ENCODE measurements at regions not wholly inside any gene's neighbourhood (a gene's known extent, or its start where the extent isn't known, plus 50 kb on each side); places are given as distances from the start of the nearest gene placed in this dataset.
A peak's percentile ranks its signal among the peaks of the same experiment; 100 is the strongest.
"Not testable (repeated sequence)": the region's sequence is repeated elsewhere in the genome, so short reads cannot be mapped to it uniquely, and the experiment has no call there.

- DNase-seq = no peak
Observed at GRCh38 chr5:89710006-89710405, 699.5 kb downstream of the CETN3 start.

DNA sequence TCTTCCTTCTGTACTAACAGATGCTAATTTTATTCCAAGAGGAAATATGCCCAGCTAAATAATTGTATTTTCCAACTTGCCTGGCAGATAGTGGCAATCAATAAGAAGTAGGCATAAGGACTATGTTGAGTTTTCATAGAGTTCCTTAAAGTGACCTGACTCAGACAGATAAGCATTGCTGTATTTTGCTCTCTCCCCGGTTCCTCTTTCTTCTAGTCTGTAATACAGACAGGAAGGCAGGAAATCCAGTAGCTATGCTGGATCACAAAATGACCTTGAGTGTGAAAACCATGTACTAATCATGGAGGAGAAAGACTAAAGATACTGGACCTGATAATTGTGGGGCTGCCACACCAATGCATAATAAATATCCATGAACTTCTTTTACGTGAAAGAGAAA is 701.7 kb downstream of the CETN3 start:
- no peak for DNase-seq

- DNase-seq = no peak
Observed at GRCh38 chr5:89706731-89707130, 702.8 kb downstream of the CETN3 start.

- no peak for DNase-seq
Observed at GRCh38 chr5:89703817-89704216, 705.7 kb downstream of the CETN3 start.

DNA sequence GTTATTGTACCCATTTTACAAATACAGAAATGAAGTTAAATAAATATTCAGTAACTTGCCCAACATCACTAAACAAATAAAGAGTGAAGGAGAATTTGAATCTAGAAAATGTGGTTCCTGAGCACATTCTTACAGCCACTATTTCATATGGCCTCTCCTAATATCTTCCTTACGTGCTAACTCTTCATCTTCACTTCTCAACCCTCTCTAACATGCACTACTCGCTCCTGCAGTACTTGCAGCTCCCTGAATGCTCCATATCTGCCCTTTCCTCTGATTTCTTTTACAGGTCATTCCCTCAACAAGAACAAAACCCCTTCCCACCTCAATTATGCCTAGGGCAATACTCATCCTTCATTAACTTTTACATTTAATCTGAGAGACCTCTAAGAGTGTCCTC is 711.5 kb downstream of the CETN3 start:
- peak; percentile 68 for DNase-seq

GRCh38 chr5:89697581-89697980 is 712.0 kb downstream of the CETN3 start:
- DNase-seq = peak; percentile 86

DNA sequence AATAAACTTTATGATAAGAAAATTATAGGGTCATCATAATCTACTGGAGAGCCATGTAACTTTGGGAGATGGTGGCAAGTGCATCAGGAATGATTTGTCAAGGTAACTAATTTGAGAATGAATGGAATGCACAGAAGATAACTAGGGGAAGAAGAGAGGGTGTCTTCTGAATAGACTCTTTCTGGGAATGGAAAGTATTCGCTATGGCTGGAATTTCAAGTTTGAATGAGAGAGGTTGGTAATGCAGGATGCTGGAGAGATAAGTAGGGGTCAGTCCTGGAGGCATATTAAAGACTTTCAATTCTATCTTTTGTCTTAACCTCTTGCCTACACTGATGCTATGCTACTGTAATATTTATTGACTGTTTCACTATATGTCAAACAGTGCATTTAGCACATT is 714.2 kb downstream of the CETN3 start:
- no peak for DNase-seq

- no peak for DNase-seq
Observed at GRCh38 chr5:89694026-89694550, 715.5 kb downstream of the CETN3 start.

- no peak for DNase-seq
Observed at GRCh38 chr5:89690331-89690730, 719.2 kb downstream of the CETN3 start.

GRCh38 chr5:89686081-89686765 is 723.3 kb downstream of the CETN3 start:
- DNase-seq = peak; percentile 13

DNA sequence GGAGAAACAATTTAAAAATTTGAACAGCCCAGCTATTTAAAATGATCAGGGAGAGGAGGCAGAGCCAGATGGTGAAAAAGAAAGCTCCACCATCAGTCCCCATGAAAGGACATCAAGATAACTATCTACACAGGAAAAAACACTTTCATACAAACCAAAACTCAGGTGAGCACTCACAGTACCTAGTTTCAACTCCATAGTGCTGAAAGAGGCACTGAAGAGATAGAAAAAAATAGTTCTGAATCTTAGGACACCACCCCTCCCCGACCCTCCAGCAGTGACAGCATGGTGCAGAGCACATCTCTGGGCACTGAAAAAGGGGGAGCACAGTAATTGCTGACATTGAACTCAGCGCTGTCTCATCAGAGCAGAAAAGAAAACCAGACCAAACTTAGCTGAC is 732.9 kb downstream of the CETN3 start:
- DNase-seq = no peak

- DNase-seq = no peak
Observed at GRCh38 chr5:89673019-89673418, 736.5 kb downstream of the CETN3 start.

- no peak for DNase-seq
Observed at GRCh38 chr5:89668821-89669220, 740.7 kb downstream of the CETN3 start.

DNA sequence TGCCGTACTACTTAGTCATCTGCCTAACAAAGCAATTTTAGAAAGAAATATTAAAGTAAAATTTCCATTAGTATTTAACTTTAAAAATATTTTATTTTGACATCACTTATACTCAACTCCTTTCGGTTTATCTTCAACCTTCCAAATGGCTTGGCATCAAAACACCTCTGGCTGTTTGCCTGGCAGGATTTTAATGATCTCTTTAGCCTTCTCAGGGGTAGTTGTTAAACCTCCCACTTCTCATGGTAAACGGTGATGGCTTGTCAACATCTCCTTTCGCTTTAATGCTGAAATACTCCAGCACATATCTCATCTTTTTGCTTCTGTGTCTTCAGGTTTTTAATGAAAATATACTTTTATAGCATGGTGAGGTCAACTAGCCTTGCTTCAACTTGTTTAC is 747.1 kb downstream of the CETN3 start:
- no peak for DNase-seq

DNA sequence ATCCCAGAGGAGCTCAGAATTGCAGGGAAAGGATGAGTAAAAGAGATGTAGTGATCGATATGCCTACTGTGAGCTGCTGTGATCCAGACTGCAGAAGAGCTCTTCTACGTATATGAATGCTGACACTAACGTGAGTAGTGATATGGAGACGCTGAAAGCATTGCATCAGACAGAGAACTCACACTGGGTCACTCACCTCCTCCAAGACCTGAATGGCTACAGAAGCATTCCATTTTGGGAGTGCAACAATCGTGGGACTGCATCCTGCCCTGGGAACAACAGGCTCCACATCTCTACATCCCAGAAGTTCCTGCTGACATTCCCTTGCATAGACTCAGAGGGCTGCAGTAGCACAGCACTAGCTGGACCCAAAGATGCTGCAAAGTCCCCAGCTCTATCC is 755.9 kb upstream of the MEF2C start:
- DNase-seq = no peak

GRCh38 chr5:89634176-89634575 is 751.2 kb upstream of the MEF2C start:
- not testable (repeated sequence) for DNase-seq

DNA sequence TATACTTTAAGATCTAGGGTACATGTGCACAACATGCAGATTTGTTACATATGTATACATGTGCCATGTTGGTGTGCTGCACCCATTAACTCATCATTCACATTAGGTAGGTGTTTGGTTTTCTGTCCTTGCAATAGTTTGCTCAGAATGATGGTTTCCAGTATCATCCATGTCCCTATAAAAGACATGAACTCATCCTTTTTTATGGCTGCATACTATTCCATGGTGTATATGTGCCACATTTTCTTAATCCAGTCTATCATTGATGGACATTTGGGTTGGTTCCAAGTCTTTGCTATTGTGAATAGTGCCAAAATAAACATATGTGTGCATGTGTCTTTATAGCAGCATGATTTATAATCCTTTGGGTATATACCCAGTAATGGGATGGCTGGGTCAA is 747.1 kb upstream of the MEF2C start:
- not testable (repeated sequence) for DNase-seq

- DNase-seq = no peak
Observed at GRCh38 chr5:89628876-89629635, 746.1 kb upstream of the MEF2C start.

DNA sequence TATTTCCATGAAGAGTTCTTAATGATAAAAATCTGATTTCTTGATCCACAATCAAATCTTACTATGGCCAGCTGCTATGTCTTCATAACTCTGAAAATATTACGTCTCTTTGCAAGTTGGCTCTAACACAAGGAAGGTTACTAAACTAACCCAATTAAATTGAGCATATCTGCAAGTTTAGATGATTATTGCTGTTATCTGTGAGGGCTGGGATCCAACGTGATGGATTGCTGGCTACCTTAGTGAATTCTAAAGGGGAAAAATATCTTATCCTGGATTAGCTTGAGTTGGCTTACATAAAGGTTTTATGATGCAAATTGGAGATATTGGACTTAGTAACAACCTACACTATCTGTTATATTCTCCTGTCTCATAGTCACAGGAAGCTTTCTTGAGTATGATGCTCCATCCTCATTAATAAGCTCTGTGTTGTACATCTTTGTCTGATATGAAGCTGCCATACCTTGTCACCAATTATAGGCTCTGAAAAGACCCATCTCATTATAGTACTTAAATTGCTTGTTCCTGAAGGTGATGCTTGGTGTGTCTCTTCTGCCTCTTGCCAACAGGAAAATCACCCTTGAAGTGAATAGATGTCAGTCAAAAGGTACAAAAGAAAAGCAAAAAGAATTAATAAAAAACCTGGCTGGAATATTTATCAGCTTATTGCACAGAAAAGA is 733.0 kb upstream of the MEF2C start:
- no peak for DNase-seq

- DNase-seq = no peak
Observed at GRCh38 chr5:89613222-89613956, 730.4 kb upstream of the MEF2C start.

GRCh38 chr5:89606939-89607534 is 724.1 kb upstream of the MEF2C start:
- no peak for DNase-seq

GRCh38 chr5:89604342-89604741 is 721.4 kb upstream of the MEF2C start:
- no peak for DNase-seq

- no peak for DNase-seq
Observed at GRCh38 chr5:89601880-89602279, 718.9 kb upstream of the MEF2C start.

All from NCI-H2029 treated with DMSO at 0.1 percent for 48 hours (cell line).